ENCODE measurements at regions not wholly inside any gene's neighbourhood (a gene's known extent, or its start where the extent isn't known, plus 50 kb on each side); places are given as distances from the start of the nearest gene placed in this dataset.
A peak's percentile ranks its signal among the peaks of the same experiment; 100 is the strongest.

- DNase-seq = no peak
Measured at GRCh38 chr2:42947809-42948600, 155.6 kb upstream of the HAAO start.

- DNase-seq = no peak
Measured at GRCh38 chr2:42944779-42945415, 152.5 kb upstream of the HAAO start.

GRCh38 chr2:42942990-42943493 is 150.7 kb upstream of the HAAO start:
- no peak for DNase-seq

GRCh38 chr2:42942214-42942989 is 150.0 kb upstream of the HAAO start:
- DNase-seq = no peak

GRCh38 chr2:42941633-42942176 is 149.3 kb upstream of the HAAO start:
- DNase-seq = no peak

- DNase-seq = no peak
Measured at GRCh38 chr2:42939411-42940206, 147.2 kb upstream of the HAAO start.

GRCh38 chr2:42938671-42939370 is 146.4 kb upstream of the HAAO start:
- DNase-seq = no peak

GRCh38 chr2:42937171-42937875 is 144.9 kb upstream of the HAAO start:
- DNase-seq = no peak

GRCh38 chr2:42935692-42936671 is 143.6 kb upstream of the HAAO start:
- peak; percentile 39 for DNase-seq

- peak; percentile 10 for DNase-seq
Measured at GRCh38 chr2:42934580-42935186, 142.3 kb upstream of the HAAO start.

GRCh38 chr2:42933824-42934254 is 141.5 kb upstream of the HAAO start:
- DNase-seq = peak; percentile 25

GRCh38 chr2:42932271-42933151 is 140.1 kb upstream of the HAAO start:
- DNase-seq = no peak

GRCh38 chr2:42931818-42932195 is 139.4 kb upstream of the HAAO start:
- DNase-seq = no peak

- DNase-seq = no peak
Measured at GRCh38 chr2:42931146-42931817, 138.9 kb upstream of the HAAO start.

- DNase-seq = peak; percentile 32
Measured at GRCh38 chr2:42930025-42930581, 137.7 kb upstream of the HAAO start.

GRCh38 chr2:42929546-42930024 is 137.2 kb upstream of the HAAO start:
- DNase-seq = peak; percentile 9
